Astrocyte (in vitro differentiated cells and primary cell): ENCODE measurements at regions not wholly inside any gene's neighbourhood (a gene's known extent, or its start where the extent isn't known, plus 50 kb on each side); places are given as distances from the start of the nearest gene placed in this dataset.

Source experiments
- DNase-seq: peaks from one replicate; pipeline ENCODE4 v3.0.0-alpha.2; 2010; ENCODE audit warnings: low read depth
- FAIRE-seq: peaks from 2 replicates; lab custom pipeline; 2011; peaks lifted over from hg19 to GRCh38; lab: Jason Lieb, UNC
- H2AFZ ChIP-seq: 2 replicates; pipeline ENCODE4 v1.6.0; 2012; ENCODE audit warnings: low read depth, low read length, inconsistent platforms
- H3K27ac ChIP-seq: 2 replicates; pipeline ENCODE4 v1.5.1; 2011; ENCODE audit warnings: low read depth, low read length, inconsistent platforms
- H3K27me3 ChIP-seq: 2 replicates; pipeline ENCODE4 v1.6.0; 2011; ENCODE audit warnings: low read length, inconsistent platforms; ENCODE audit not compliant: insufficient read depth
- H3K36me3 ChIP-seq: 2 replicates; pipeline ENCODE4 v1.5.1; 2011; ENCODE audit warnings: low read length, inconsistent platforms; ENCODE audit not compliant: insufficient read depth
- H3K4me1 ChIP-seq: 2 replicates; pipeline ENCODE4 v1.5.1; 2011; ENCODE audit warnings: low read length, inconsistent platforms; ENCODE audit not compliant: insufficient read depth
- H3K4me2 ChIP-seq: 2 replicates; pipeline ENCODE4 v1.6.0; 2012; ENCODE audit warnings: low read length, inconsistent platforms
- H3K4me3 ChIP-seq: 2 replicates; pipeline ENCODE4 v1.5.1; 2011; ENCODE audit warnings: low read depth, mild to moderate bottlenecking, low read length, inconsistent platforms; ENCODE audit not compliant: insufficient read depth
- H3K79me2 ChIP-seq: 2 replicates; pipeline ENCODE4 v1.6.0; 2012; ENCODE audit warnings: mild to moderate bottlenecking, low read length, inconsistent platforms; ENCODE audit not compliant: insufficient read depth
- H3K9ac ChIP-seq: 2 replicates; pipeline ENCODE4 v1.6.0; 2012; ENCODE audit warnings: mild to moderate bottlenecking, low read length, inconsistent platforms
- H3K9me3 ChIP-seq: 2 replicates; pipeline ENCODE4 v1.5.1; 2012; ENCODE audit warnings: low read depth, mild to moderate bottlenecking, low read length, inconsistent platforms; ENCODE audit not compliant: insufficient read depth
- H4K20me1 ChIP-seq: 2 replicates; pipeline ENCODE4 v1.6.0; 2012; ENCODE audit warnings: low read length, inconsistent platforms; ENCODE audit not compliant: insufficient read depth
- H3K27ac Mint-ChIP-seq: one replicate; pipeline ENCODE4 v1.8.0; 2021; ENCODE audit warnings: mild to moderate bottlenecking, mixed read lengths; ENCODE audit not compliant: unreplicated experiment
- H3K27me3 Mint-ChIP-seq: one replicate; pipeline ENCODE4 v1.8.0; 2021; ENCODE audit warnings: low read depth, mixed read lengths; ENCODE audit not compliant: unreplicated experiment
- H3K36me3 Mint-ChIP-seq: one replicate; pipeline ENCODE4 v1.8.0; 2021; ENCODE audit warnings: low read depth, mixed read lengths; ENCODE audit not compliant: unreplicated experiment
- H3K4me1 Mint-ChIP-seq: one replicate; pipeline ENCODE4 v1.8.0; 2021; ENCODE audit warnings: low read depth, mixed read lengths; ENCODE audit not compliant: unreplicated experiment
- H3K4me3 Mint-ChIP-seq: one replicate; pipeline ENCODE4 v1.8.0; 2021; ENCODE audit warnings: mild to moderate bottlenecking, moderate library complexity, mixed read lengths; ENCODE audit not compliant: unreplicated experiment
- H3K9me3 Mint-ChIP-seq: one replicate; pipeline ENCODE4 v1.8.0; 2021; ENCODE audit warnings: mild to moderate bottlenecking, mixed read lengths; ENCODE audit not compliant: unreplicated experiment
- CTCF ChIP-seq: IDR thresholded peaks from 2 replicates; pipeline ENCODE4 v1.5.1; 2011; ENCODE audit warnings: low read depth, mild to moderate bottlenecking, inconsistent platforms, low read length, moderate library complexity; ENCODE audit not compliant: insufficient read depth
- EZH2 ChIP-seq: IDR thresholded peaks from 2 replicates; pipeline ENCODE4 v1.6.1; 2012; ENCODE audit warnings: mild to moderate bottlenecking, low read length, inconsistent platforms; ENCODE audit not compliant: insufficient read depth

GRCh38 chr5:96302174-96302738 is 130.8 kb downstream of the PCSK1 start:
- Histone ChIP-seq H3K4me3 (no peak overlapping the region), H3K4me1 (no peaks in the 10 kb centered on the region), H2AFZ (no peak overlapping the region), H3K4me2 (no peak overlapping the region), H3K27me3 (no peaks in the 10 kb centered on the region), H3K9ac (no peak overlapping the region), H3K79me2 (no peaks in the 10 kb centered on the region), H3K9me3 (peaks cover 3% of the 10 kb centered on the region), H3K27ac (no peak overlapping the region), H4K20me1 (no peaks in the 10 kb centered on the region), H3K36me3 (no peaks in the 10 kb centered on the region)
- Mint-ChIP-seq H3K9me3 (peaks cover 23% of the 10 kb centered on the region), H3K27me3 (no peaks in the 10 kb centered on the region), H3K4me3 (no peak overlapping the region), H3K27ac (no peak overlapping the region), H3K4me1 (peaks cover 11% of the 10 kb centered on the region), H3K36me3 (peaks cover 2% of the 10 kb centered on the region)
- DNase-seq: no peak
- no peak for FAIRE-seq
- TF ChIP-seq EZH2 (no peak), CTCF (no peak)

- no peak overlapping the region for H3K9ac ChIP-seq
- no peak for DNase-seq
- Mint-ChIP-seq H3K9me3 (peaks cover 18% of the 10 kb centered on the region), H3K4me3 (no peak overlapping the region), H3K36me3 (peaks cover 2% of the 10 kb centered on the region), H3K27ac (no peak overlapping the region), H3K27me3 (no peaks in the 10 kb centered on the region), H3K4me1 (peaks cover 17% of the 10 kb centered on the region)
- H3K4me3 ChIP-seq: no peak overlapping the region
- H3K27ac ChIP-seq: no peak overlapping the region
- H4K20me1 ChIP-seq: no peaks in the 10 kb centered on the region
- no peaks in the 10 kb centered on the region for H3K27me3 ChIP-seq
- no peaks in the 10 kb centered on the region for H3K4me1 ChIP-seq
- no peak for FAIRE-seq
- H2AFZ ChIP-seq: no peak overlapping the region
- H3K9me3 ChIP-seq: peaks cover 3% of the 10 kb centered on the region
- H3K4me2 ChIP-seq: no peak overlapping the region
- H3K36me3 ChIP-seq: no peaks in the 10 kb centered on the region
- TF ChIP-seq CTCF: no peak
- TF ChIP-seq EZH2: no peak
- no peaks in the 10 kb centered on the region for H3K79me2 ChIP-seq
Measured at GRCh38 chr5:96300976-96301375, 132.1 kb downstream of the PCSK1 start.

- peak; percentile 98 for DNase-seq
Measured at GRCh38 chr5:96297867-96298266, 135.2 kb downstream of the PCSK1 start.

More at GRCh38 chr5:96297867-96298266, 135.2 kb downstream of the PCSK1 start:
- Histone ChIP-seq H3K27ac (peak overlapping the region; percentile 10), H3K27me3 (no peaks in the 10 kb centered on the region), H2AFZ (no peak overlapping the region), H3K9ac (no peak overlapping the region), H4K20me1 (no peaks in the 10 kb centered on the region), H3K4me3 (no peak overlapping the region), H3K4me1 (peaks cover 6% of the 10 kb centered on the region), H3K4me2 (no peak overlapping the region), H3K9me3 (peaks cover 3% of the 10 kb centered on the region), H3K36me3 (no peaks in the 10 kb centered on the region), H3K79me2 (no peaks in the 10 kb centered on the region)
- peaks cover 4% of the 10 kb centered on the region for H3K9me3 Mint-ChIP-seq
- peaks cover 2% of the 10 kb centered on the region for H3K36me3 Mint-ChIP-seq
- no peaks in the 10 kb centered on the region for H3K27me3 Mint-ChIP-seq
- H3K27ac Mint-ChIP-seq: peak overlapping the region; percentile 68
- peaks cover 17% of the 10 kb centered on the region for H3K4me1 Mint-ChIP-seq
- no peak for TF ChIP-seq EZH2
- no peak for TF ChIP-seq CTCF
- no peak overlapping the region for H3K4me3 Mint-ChIP-seq
- no peak for FAIRE-seq
